SJCRH30 (cell line): ENCODE measurements at regions not wholly inside any gene's neighbourhood (a gene's known extent, or its start where the extent isn't known, plus 50 kb on each side); places are given as distances from the start of the nearest gene placed in this dataset.

Source experiments
- DNase-seq, 2 experiments: peaks; one replicate each; pipeline ENCODE4 v3.0.0-alpha.2; 2015 to 2020
- H3K27ac ChIP-seq: fragments of 250-450 bp; sonication (Bioruptor Pico); 2 replicates; pipeline ENCODE4 v1.5.1; 2020; ENCODE audit warnings: mild to moderate bottlenecking, moderate library complexity
- H3K27me3 ChIP-seq: fragments of 250-450 bp; sonication (Bioruptor Pico); 2 replicates; pipeline ENCODE4 v1.5.1; 2020; ENCODE audit warnings: mild to moderate bottlenecking, moderate library complexity
- H3K36me3 ChIP-seq: fragments of 250-450 bp; sonication (Bioruptor Pico); 2 replicates; pipeline ENCODE4 v1.5.1; 2020; ENCODE audit warnings: mild to moderate bottlenecking, moderate library complexity
- H3K4me1 ChIP-seq: fragments of 250-450 bp; sonication (Bioruptor Pico); 2 replicates; pipeline ENCODE4 v1.5.1; 2020; ENCODE audit warnings: mild to moderate bottlenecking, moderate library complexity
- H3K4me3 ChIP-seq: fragments of 250-450 bp; sonication (Bioruptor Pico); 2 replicates; pipeline ENCODE4 v1.5.1; 2020; ENCODE audit warnings: mild to moderate bottlenecking, moderate library complexity
- H3K9me3 ChIP-seq: fragments of 250-450 bp; sonication (Bioruptor Pico); replicated peaks from 2 replicates; pipeline ENCODE4 v1.5.1; 2020; ENCODE audit warnings: mild to moderate bottlenecking, moderate library complexity

DNA sequence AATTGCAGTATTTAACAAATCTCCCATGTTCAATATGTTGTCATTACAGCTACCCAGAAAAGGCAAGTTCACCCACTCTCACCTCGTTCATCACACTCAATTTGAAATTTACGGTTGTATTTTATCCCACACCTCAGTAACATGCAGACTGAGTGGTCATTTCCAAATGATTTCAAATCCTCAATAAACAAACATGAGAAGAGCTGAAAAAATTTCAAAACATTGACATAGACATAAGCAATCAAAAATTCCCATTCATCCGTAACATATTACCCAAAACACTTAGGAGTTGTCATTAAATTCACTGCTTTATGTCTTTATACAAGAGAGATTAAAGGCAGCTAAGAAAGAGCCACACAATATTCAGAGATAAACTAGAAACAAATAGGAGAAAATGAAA lies 61.7 kb upstream of the NEBL start:
- no peak overlapping the region for H3K27ac ChIP-seq
- no peak for DNase-seq
- no peaks in the 10 kb centered on the region for H3K36me3 ChIP-seq
- no peaks in the 10 kb centered on the region for H3K9me3 ChIP-seq
- H3K4me1 ChIP-seq, result no peaks in the 10 kb centered on the region
- H3K27me3 ChIP-seq, result no peaks in the 10 kb centered on the region
- no peak overlapping the region for H3K4me3 ChIP-seq

DNA sequence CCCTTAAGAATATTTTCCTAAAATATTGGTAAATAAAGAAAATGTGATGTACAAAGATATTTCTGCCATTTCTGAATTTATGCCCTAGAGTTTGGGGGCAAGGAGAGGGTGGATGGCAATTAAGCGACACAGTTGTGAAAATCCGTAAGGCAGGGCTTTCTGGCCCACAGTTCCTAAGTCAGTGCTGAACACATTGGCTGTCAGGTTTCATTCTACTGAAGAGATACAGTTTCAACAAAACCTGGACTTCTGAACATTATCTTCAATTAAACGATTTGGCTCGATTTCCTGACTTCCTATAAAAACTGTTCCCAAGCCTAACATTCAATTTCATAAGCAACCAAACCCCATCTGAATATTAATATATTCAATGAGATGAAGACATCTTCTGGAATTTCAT lies 61.1 kb upstream of the NEBL start:
- DNase-seq, result no peak
- no peaks in the 10 kb centered on the region for H3K36me3 ChIP-seq
- H3K27ac ChIP-seq, result no peak overlapping the region
- no peaks in the 10 kb centered on the region for H3K27me3 ChIP-seq
- H3K4me1 ChIP-seq, result no peaks in the 10 kb centered on the region
- H3K4me3 ChIP-seq, result no peak overlapping the region
- no peaks in the 10 kb centered on the region for H3K9me3 ChIP-seq

DNA sequence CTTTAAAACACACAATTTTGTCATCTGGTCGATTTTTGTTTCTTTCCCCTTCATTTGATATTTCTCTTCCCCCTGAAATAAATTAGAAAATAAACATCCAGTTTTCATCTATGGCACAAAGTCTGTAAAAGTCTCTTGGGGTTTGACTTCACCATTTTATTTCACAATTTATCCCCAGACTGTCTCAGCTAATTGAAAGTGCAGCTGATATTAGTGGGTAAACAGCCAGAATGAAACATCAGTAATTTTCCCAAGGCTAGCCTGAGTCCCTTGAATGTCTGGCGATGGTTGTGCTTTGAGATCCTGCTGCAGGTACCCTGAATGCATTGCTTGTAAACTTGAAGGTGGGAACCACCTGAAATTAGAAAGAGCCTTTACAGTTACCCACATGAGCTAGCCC lies 60.6 kb upstream of the NEBL start:
- Histone ChIP-seq H3K4me3 (no peak overlapping the region), H3K27ac (no peak overlapping the region), H3K36me3 (no peaks in the 10 kb centered on the region), H3K9me3 (no peaks in the 10 kb centered on the region), H3K4me1 (no peaks in the 10 kb centered on the region), H3K27me3 (no peaks in the 10 kb centered on the region)
- DNase-seq, result no peak

DNA sequence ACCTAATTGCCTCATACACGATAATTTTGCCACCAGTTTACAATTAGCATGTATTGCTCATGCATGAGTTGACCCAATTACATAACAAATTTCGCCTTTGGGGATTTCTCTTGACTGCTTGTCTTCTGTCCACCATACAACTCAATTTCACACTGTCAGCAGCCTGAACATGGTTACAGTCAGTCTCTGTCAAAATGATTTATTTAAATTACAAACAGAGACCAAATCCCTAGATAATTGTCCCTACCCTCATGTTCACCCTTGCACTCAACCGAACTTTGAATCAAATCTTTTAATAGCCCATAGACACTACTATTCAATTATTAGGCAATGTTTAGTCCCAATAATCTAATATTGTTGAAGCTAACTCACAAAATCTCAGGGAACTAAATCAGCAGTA lies 59.7 kb upstream of the NEBL start:
- Histone ChIP-seq H3K9me3 (no peaks in the 10 kb centered on the region), H3K27ac (no peak overlapping the region), H3K27me3 (no peaks in the 10 kb centered on the region), H3K4me1 (no peaks in the 10 kb centered on the region), H3K4me3 (no peak overlapping the region), H3K36me3 (no peaks in the 10 kb centered on the region)
- no peak for DNase-seq

DNA sequence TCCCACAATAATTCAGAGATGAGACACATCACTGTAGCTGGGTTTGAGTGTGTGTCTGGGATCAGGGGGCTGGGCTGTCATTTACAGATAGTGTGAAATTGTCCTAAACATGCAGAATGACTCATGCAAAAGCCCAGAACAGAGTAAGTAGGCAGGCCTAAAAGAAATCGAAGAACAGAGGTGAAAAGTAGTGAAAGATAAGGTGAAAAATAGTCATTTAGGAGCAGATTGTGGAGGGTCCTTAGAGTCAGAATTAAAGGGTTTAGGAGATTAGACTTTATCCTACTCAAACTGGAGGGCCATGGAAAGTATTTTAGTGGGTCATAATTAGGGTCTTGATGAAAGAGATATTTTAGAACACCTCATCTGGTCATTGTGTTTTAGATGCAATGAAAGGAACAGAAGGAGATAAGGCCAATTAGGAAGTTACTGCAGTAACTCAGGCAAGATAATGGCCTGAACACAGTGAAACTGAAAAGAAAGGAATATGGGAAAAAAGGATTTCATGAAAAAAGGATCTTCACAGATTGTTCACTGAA lies 58.3 kb upstream of the NEBL start:
- Histone ChIP-seq H3K9me3 (no peaks in the 10 kb centered on the region), H3K36me3 (no peaks in the 10 kb centered on the region), H3K4me3 (no peak overlapping the region), H3K4me1 (no peaks in the 10 kb centered on the region), H3K27me3 (no peaks in the 10 kb centered on the region), H3K27ac (no peak overlapping the region)
- no peak for DNase-seq

DNA sequence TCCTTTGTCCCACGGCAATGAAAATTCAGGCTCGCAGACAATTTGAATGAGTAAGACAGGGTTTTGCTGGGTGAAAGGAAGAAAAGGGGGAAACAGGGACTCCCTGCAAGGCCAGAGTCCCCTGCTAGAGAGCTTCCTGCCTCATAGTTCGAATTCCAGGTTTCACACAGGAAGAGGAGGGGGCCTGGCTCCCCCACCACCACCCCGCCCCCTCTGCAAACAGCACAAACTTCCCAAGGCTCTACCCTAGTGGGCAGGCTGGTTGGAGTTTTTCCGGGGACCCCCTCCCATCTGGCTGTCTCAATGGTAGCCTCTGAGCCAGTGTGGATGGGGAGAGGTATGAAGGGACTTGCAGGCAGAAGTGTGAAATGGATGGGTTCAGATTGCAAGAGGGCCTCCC lies 57.4 kb upstream of the NEBL start:
- no peak for DNase-seq
- Histone ChIP-seq H3K4me1 (no peaks in the 10 kb centered on the region), H3K27me3 (no peaks in the 10 kb centered on the region), H3K9me3 (no peaks in the 10 kb centered on the region), H3K4me3 (no peak overlapping the region), H3K27ac (no peak overlapping the region), H3K36me3 (no peaks in the 10 kb centered on the region)

DNA sequence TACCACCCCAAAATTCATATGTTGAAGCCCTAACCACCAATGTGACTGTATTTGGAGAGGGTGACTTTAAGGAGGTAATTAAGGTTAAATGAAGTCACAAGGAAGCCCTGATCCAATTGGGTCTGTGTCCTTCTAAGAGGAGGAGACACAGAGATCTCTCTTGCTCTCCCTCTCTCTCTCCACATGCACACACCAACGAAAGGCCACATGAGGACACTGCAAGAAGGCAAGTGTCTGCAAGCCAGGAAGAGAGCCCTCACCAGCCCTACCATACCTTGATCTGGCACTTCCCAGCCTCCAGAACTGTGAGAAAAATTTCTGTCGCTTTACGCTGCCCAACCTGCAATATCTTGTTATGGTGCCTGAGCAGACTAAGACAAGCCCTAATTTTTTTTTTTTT lies 56.0 kb upstream of the NEBL start:
- H3K4me1 ChIP-seq, result no peaks in the 10 kb centered on the region

DNA sequence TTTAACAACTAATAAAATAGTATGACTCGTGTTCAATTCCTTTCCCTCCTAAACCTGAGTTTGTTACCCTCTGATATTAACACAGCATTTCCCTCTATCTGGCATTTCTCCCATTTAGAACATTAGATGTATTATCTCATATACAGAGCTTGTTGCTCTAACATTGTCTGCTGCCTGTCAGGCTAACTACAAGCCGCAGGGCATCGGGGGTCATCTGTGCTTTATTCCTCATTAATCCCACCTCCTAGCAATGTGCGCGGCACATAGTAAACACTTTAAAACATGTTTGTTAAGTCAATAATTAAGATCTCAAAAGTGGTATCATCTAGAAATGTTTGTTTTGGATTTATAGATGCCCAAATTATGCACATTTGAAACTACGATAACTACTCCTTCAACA lies 52.9 kb upstream of the NEBL start:
- Histone ChIP-seq H3K36me3 (no peaks in the 10 kb centered on the region), H3K9me3 (no peaks in the 10 kb centered on the region), H3K27ac (no peak overlapping the region), H3K4me1 (no peaks in the 10 kb centered on the region), H3K4me3 (no peak overlapping the region), H3K27me3 (no peaks in the 10 kb centered on the region)
- DNase-seq, result no peak

More for the DNA sequence above, 56.0 kb upstream of the NEBL start:
- Histone ChIP-seq H3K36me3 (no peaks in the 10 kb centered on the region), H3K27ac (no peak overlapping the region), H3K4me3 (no peak overlapping the region), H3K27me3 (no peaks in the 10 kb centered on the region), H3K9me3 (no peaks in the 10 kb centered on the region)
- no peak for DNase-seq

DNA sequence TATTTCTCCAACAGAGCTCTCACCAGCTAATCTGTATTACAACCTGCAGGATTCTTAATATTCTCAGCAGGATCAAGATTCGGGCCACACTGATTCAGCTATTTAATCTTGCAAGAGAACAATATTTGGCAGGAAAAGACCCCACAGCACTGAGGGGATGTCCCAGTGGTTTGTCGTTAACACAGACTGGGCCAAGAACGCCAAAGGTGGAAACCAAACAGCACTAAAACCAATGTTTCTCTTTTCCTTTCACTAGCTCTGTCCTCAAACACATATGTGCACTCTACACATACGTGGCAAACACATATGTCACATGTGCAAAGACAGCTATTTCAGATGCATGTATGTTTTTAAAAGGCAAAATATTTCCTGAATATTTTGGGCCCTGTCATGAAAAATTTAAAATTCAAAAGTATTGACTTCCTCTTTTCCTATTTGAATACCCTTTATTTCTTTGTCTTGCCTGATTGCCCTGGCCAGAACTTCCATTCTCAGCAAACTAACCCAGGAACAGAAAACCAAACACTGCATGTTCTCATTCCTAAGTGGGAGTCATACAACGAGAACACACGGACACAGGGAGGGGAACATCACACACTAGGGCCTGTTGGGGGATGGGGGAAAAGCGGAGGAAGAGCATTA lies 51.7 kb upstream of the NEBL start:
- no peaks in the 10 kb centered on the region for H3K27me3 ChIP-seq
- 0 out of 2 replicates have a peak, but pooled peaks cover 2% of the 10 kb centered on the region for H3K4me1 ChIP-seq
- no peak for DNase-seq
- no peaks in the 10 kb centered on the region for H3K36me3 ChIP-seq
- H3K4me3 ChIP-seq, result no peak overlapping the region
- H3K27ac ChIP-seq, result no peak overlapping the region
- H3K9me3 ChIP-seq, result no peaks in the 10 kb centered on the region
